Gastroesophageal sphincter (tissue), 3 donors: ENCODE measurements at regions not wholly inside any gene's neighbourhood (a gene's known extent, or its start where the extent isn't known, plus 50 kb on each side); places are given as distances from the start of the nearest gene placed in this dataset.

Source experiments
- CTCF ChIP-seq, 4 experiments: fragments of 200-600 bp in 2 of 4; fragments of 450-650 bp in 2 of 4; sonication (generic) in 1 of 4; IDR thresholded peaks; one replicate each; pipeline ENCODE4 v1.5.1; 2017 to 2019; ENCODE audit warnings: antibody characterized with exemption in 4 of 4, mild to moderate bottlenecking in 2 of 4, moderate library complexity in 2 of 4
- EP300 ChIP-seq: sonication (generic); formaldehyde crosslinking; IDR thresholded peaks from one replicate; pipeline ENCODE4 v1.6.1; 2017; ENCODE audit warnings: antibody characterized with exemption, mild to moderate bottlenecking
- POLR2A ChIP-seq, 2 donors: fragments of 450-650 bp; IDR thresholded peaks; one replicate each; pipeline ENCODE4 v1.6.1; 2017; ENCODE audit warnings: antibody characterized with exemption in 2 of 2, mild to moderate bottlenecking in 2 of 2, moderate library complexity in 1 of 2

GRCh38 chr5:7274203-7274602 lies 121.7 kb upstream of the ADCY2 start:
- TF ChIP-seq CTCF (IDR thresholded peaks at IDR 0.05) (no peak), POLR2A (IDR thresholded peaks at IDR 0.05) (no peak), EP300 (no peak)
